ENCODE measurements at regions not wholly inside any gene's neighbourhood (a gene's known extent, or its start where the extent isn't known, plus 50 kb on each side); places are given as distances from the start of the nearest gene placed in this dataset.
"Not testable (repeated sequence)": the region's sequence is repeated elsewhere in the genome, so short reads cannot be mapped to it uniquely, and the experiment has no call there.

DNA sequence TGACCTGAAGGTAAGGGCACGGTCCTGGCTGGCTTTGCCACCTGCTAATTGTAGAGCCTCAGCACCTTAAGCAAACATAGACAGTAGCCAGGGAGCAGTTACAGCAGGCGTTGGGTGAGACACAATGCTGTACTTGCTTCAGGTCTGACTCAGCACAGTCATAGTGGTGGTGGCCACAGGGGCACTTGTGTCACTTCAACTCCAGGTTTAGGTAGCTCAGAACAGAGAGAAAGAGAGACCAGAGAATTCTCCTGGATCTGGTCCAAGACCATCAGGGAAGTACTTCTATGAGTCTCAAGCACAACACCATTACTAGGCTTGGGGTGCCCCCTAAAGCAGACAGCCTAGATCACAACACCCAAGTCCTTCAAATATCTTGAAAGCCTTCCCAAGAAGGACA, 204.4 kb downstream of the OTOL1 start (continued):
- TF ChIP-seq ZNF263 (CRISPR knock-in tag; IDR thresholded peaks at IDR 0.05; ENCODE audit: low read depth): no peak
- no peak for TF ChIP-seq RELA (CRISPR knock-in tag; IDR thresholded peaks at IDR 0.05; ENCODE audit: borderline replicate concordance)
- no peak for TF ChIP-seq NR3C1 (CRISPR knock-in tag; conservative IDR thresholded peaks at IDR 0.05; ENCODE audit: low read depth)
- TF ChIP-seq CREM (CRISPR knock-in tag; IDR thresholded peaks at IDR 0.05): no peak
- TF ChIP-seq, protein P1, sequence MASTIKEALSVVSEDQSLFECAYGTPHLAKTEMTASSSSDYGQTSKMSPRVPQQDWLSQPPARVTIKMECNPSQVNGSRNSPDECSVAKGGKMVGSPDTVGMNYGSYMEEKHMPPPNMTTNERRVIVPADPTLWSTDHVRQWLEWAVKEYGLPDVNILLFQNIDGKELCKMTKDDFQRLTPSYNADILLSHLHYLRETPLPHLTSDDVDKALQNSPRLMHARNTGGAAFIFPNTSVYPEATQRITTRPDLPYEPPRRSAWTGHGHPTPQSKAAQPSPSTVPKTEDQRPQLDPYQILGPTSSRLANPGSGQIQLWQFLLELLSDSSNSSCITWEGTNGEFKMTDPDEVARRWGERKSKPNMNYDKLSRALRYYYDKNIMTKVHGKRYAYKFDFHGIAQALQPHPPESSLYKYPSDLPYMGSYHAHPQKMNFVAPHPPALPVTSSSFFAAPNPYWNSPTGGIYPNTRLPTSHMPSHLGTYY (CRISPR knock-in tag; IDR thresholded peaks at IDR 0.05): no peak
- TF ChIP-seq NR2C2 (CRISPR knock-in tag; IDR thresholded peaks at IDR 0.05): no peak
- no peak for TF ChIP-seq GTF2I (CRISPR knock-in tag; conservative IDR thresholded peaks at IDR 0.05)
- TF ChIP-seq NR1H2 (CRISPR knock-in tag; IDR thresholded peaks at IDR 0.05): no peak
- TF ChIP-seq HMGA2 (CRISPR knock-in tag; IDR thresholded peaks at IDR 0.05): no peak
- TF ChIP-seq FOXP1 (CRISPR knock-in tag; IDR thresholded peaks at IDR 0.05; ENCODE audit: borderline replicate concordance): no peak
- TF ChIP-seq, protein P2, sequence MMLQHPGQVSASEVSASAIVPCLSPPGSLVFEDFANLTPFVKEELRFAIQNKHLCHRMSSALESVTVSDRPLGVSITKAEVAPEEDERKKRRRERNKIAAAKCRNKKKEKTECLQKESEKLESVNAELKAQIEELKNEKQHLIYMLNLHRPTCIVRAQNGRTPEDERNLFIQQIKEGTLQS (CRISPR knock-in tag; conservative IDR thresholded peaks at IDR 0.05): no peak
- TF ChIP-seq, protein P3, sequence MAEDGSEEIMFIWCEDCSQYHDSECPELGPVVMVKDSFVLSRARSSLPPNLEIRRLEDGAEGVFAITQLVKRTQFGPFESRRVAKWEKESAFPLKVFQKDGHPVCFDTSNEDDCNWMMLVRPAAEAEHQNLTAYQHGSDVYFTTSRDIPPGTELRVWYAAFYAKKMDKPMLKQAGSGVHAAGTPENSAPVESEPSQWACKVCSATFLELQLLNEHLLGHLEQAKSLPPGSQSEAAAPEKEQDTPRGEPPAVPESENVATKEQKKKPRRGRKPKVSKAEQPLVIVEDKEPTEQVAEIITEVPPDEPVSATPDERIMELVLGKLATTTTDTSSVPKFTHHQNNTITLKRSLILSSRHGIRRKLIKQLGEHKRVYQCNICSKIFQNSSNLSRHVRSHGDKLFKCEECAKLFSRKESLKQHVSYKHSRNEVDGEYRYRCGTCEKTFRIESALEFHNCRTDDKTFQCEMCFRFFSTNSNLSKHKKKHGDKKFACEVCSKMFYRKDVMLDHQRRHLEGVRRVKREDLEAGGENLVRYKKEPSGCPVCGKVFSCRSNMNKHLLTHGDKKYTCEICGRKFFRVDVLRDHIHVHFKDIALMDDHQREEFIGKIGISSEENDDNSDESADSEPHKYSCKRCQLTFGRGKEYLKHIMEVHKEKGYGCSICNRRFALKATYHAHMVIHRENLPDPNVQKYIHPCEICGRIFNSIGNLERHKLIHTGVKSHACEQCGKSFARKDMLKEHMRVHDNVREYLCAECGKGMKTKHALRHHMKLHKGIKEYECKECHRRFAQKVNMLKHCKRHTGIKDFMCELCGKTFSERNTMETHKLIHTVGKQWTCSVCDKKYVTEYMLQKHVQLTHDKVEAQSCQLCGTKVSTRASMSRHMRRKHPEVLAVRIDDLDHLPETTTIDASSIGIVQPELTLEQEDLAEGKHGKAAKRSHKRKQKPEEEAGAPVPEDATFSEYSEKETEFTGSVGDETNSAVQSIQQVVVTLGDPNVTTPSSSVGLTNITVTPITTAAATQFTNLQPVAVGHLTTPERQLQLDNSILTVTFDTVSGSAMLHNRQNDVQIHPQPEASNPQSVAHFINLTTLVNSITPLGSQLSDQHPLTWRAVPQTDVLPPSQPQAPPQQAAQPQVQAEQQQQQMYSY (CRISPR knock-in tag; IDR thresholded peaks at IDR 0.05): no peak
- TF ChIP-seq MXD4 (CRISPR knock-in tag; IDR thresholded peaks at IDR 0.05; ENCODE audit: borderline replicate concordance): no peak

DNA sequence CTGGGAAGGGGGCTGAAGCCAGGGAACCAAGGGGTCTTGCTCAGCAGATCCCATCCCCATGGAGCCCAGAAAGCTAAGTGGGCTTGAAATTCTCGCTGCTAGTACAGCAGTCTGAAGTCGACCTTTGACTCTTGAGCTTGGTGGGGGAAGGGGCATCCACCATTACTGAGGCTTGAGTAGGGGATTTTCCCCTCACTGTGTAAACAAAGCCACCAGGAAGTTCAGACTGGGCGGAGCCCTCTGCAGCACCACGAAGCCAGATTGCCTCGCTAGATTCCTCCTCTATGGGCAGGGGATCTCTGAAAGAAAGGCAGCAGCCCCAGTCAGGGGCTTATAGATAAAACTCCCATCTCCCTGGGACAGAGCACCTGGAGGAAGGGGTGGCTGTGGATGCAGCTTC, 210.6 kb downstream of the OTOL1 start:
- H3K36me3 Mint-ChIP-seq; H3K4me1 Mint-ChIP-seq; POLR2A ChIA-PET; H3K4me3 Mint-ChIP-seq; H3K27ac Mint-ChIP-seq; H3K27me3 Mint-ChIP-seq (ENCODE audit: low read depth); ATAC-seq; CTCF ChIA-PET; DNase-seq (ENCODE audit: low spot score): not testable (repeated sequence)
- peaks cover 55% of the 10 kb centered on the region for H3K9me3 Mint-ChIP-seq

DNA sequence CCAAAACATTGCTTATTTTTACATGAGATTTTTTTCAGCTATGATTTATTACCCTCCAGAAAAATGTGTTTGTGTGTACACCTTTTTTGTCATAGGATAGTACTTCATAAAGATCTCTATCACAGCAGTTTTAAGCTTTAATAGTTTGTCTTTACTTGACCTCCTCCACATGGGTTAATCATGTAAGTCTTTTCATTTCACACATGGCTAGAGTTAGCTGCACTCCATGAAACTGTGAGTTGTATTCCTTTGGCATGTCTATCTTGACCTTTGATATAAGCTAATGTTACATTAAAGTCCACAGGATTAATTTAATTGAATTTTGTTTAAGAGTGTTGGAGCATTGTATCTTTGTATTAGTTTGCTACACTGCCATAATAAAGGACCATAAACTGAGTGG, 217.1 kb downstream of the OTOL1 start:
- peaks cover 42% of the 10 kb centered on the region for H3K9me3 Mint-ChIP-seq
- H3K27ac Mint-ChIP-seq: no peak overlapping the region
- no peak overlapping the region for H3K4me3 Mint-ChIP-seq
- ChIA-PET CTCF (no interaction called here), POLR2A (no interaction called here)
- H3K4me1 Mint-ChIP-seq: no peaks in the 10 kb centered on the region
- DNase-seq (ENCODE audit: low spot score): no peak
- ATAC-seq: no peak
- no peaks in the 10 kb centered on the region for H3K27me3 Mint-ChIP-seq (ENCODE audit: low read depth)
- H3K36me3 Mint-ChIP-seq: peaks cover 6% of the 10 kb centered on the region; the same call in 1 of the 2 replicates
- TF ChIP-seq, protein P4, sequence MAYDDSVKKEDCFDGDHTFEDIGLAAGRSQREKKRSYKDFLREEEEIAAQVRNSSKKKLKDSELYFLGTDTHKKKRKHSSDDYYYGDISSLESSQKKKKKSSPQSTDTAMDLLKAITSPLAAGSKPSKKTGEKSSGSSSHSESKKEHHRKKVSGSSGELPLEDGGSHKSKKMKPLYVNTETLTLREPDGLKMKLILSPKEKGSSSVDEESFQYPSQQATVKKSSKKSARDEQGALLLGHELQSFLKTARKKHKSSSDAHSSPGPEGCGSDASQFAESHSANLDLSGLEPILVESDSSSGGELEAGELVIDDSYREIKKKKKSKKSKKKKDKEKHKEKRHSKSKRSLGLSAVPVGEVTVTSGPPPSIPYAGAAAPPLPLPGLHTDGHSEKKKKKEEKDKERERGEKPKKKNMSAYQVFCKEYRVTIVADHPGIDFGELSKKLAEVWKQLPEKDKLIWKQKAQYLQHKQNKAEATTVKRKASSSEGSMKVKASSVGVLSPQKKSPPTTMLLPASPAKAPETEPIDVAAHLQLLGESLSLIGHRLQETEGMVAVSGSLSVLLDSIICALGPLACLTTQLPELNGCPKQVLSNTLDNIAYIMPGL (CRISPR knock-in tag; IDR thresholded peaks at IDR 0.05): no peak
- TF ChIP-seq, protein P5, sequence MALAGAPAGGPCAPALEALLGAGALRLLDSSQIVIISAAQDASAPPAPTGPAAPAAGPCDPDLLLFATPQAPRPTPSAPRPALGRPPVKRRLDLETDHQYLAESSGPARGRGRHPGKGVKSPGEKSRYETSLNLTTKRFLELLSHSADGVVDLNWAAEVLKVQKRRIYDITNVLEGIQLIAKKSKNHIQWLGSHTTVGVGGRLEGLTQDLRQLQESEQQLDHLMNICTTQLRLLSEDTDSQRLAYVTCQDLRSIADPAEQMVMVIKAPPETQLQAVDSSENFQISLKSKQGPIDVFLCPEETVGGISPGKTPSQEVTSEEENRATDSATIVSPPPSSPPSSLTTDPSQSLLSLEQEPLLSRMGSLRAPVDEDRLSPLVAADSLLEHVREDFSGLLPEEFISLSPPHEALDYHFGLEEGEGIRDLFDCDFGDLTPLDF (CRISPR knock-in tag; IDR thresholded peaks at IDR 0.05): no peak
- TF ChIP-seq NR3C1 (CRISPR knock-in tag; conservative IDR thresholded peaks at IDR 0.05; ENCODE audit: low read depth) (no peak), PRRX2 (CRISPR knock-in tag; IDR thresholded peaks at IDR 0.05) (no peak), MXD4 (CRISPR knock-in tag; IDR thresholded peaks at IDR 0.05; ENCODE audit: borderline replicate concordance) (no peak), SOX15 (CRISPR knock-in tag; IDR thresholded peaks at IDR 0.05) (no peak)
- TF ChIP-seq, protein P6, sequence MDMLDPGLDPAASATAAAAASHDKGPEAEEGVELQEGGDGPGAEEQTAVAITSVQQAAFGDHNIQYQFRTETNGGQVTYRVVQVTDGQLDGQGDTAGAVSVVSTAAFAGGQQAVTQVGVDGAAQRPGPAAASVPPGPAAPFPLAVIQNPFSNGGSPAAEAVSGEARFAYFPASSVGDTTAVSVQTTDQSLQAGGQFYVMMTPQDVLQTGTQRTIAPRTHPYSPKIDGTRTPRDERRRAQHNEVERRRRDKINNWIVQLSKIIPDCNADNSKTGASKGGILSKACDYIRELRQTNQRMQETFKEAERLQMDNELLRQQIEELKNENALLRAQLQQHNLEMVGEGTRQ (CRISPR knock-in tag; IDR thresholded peaks at IDR 0.05): no peak
- TF ChIP-seq, protein P7, sequence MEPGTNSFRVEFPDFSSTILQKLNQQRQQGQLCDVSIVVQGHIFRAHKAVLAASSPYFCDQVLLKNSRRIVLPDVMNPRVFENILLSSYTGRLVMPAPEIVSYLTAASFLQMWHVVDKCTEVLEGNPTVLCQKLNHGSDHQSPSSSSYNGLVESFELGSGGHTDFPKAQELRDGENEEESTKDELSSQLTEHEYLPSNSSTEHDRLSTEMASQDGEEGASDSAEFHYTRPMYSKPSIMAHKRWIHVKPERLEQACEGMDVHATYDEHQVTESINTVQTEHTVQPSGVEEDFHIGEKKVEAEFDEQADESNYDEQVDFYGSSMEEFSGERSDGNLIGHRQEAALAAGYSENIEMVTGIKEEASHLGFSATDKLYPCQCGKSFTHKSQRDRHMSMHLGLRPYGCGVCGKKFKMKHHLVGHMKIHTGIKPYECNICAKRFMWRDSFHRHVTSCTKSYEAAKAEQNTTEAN (CRISPR knock-in tag; IDR thresholded peaks at IDR 0.05): no peak
- TF ChIP-seq, protein P8, sequence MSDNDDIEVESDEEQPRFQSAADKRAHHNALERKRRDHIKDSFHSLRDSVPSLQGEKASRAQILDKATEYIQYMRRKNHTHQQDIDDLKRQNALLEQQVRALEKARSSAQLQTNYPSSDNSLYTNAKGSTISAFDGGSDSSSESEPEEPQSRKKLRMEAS (CRISPR knock-in tag; IDR thresholded peaks at IDR 0.05): no peak
- TF ChIP-seq, protein P9, sequence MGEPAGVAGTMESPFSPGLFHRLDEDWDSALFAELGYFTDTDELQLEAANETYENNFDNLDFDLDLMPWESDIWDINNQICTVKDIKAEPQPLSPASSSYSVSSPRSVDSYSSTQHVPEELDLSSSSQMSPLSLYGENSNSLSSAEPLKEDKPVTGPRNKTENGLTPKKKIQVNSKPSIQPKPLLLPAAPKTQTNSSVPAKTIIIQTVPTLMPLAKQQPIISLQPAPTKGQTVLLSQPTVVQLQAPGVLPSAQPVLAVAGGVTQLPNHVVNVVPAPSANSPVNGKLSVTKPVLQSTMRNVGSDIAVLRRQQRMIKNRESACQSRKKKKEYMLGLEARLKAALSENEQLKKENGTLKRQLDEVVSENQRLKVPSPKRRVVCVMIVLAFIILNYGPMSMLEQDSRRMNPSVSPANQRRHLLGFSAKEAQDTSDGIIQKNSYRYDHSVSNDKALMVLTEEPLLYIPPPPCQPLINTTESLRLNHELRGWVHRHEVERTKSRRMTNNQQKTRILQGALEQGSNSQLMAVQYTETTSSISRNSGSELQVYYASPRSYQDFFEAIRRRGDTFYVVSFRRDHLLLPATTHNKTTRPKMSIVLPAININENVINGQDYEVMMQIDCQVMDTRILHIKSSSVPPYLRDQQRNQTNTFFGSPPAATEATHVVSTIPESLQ (CRISPR knock-in tag; IDR thresholded peaks at IDR 0.05): no peak

Data from WTC11 (cell line).